ENCODE measurements at regions not wholly inside any gene's neighbourhood (a gene's known extent, or its start where the extent isn't known, plus 50 kb on each side); places are given as distances from the start of the nearest gene placed in this dataset.

- Histone ChIP-seq H3F3A (ENCODE audit: insufficient read depth, low read length, poor library complexity, severe bottlenecking) (no peaks in the 10 kb centered on the region), H3K9me2 (ENCODE audit: insufficient read depth, low read length) (no peaks in the 10 kb centered on the region), H3K4me2 (ENCODE audit: low read length) (no peak overlapping the region), H3K27ac (ENCODE audit: low read length) (no peak overlapping the region), H4K20me1 (ENCODE audit: insufficient read depth) (no peaks in the 10 kb centered on the region), H3K4me3 (ENCODE audit: low read length) (no peak overlapping the region), H3K9me3 (ENCODE audit: low read length) (no peaks in the 10 kb centered on the region), H3K36me3 (ENCODE audit: insufficient read depth, low read length) (no peaks in the 10 kb centered on the region), H3K79me2 (replicated peaks; ENCODE audit: insufficient read depth, low read length) (no peaks in the 10 kb centered on the region), H3K9ac (ENCODE audit: low read length) (no peak overlapping the region), H2AFZ (ENCODE audit: low read depth, low read length) (no peak overlapping the region), H3K27me3 (ENCODE audit: insufficient read depth, low read depth, low read length) (no peaks in the 10 kb centered on the region)
- TF ChIP-seq REST (IDR thresholded peaks at IDR 0.05; ENCODE audit: borderline replicate concordance) (no peak), EP300 (conservative IDR thresholded peaks at IDR 0.05; ENCODE audit: poor library complexity, severe bottlenecking) (no peak), RAD21 (conservative IDR thresholded peaks at IDR 0.05) (no peak), SMC3 (conservative IDR thresholded peaks at IDR 0.05; ENCODE audit: poor library complexity) (no peak), MXI1 (conservative IDR thresholded peaks at IDR 0.05; ENCODE audit: poor library complexity, severe bottlenecking) (no peak), CTCF (IDR thresholded peaks at IDR 0.05; ENCODE audit: poor library complexity, severe bottlenecking) (no peak), TAF1 (IDR thresholded peaks at IDR 0.05; ENCODE audit: low read depth) (no peak), POLR2AphosphoS5 (IDR thresholded peaks at IDR 0.05) (no peak), EZH2 (IDR thresholded peaks at IDR 0.05; ENCODE audit: borderline replicate concordance, insufficient read depth, low read length, poor library complexity, severe bottlenecking) (no peak)
Observed at GRCh38 chr3:157786211-157786610, 283.0 kb upstream of the VEPH1 start.

- H3K27me3 ChIP-seq (ENCODE audit: insufficient read depth, low read depth, low read length): no peaks in the 10 kb centered on the region
- no peaks in the 10 kb centered on the region for H3K9me2 ChIP-seq (ENCODE audit: insufficient read depth, low read length)
- H3F3A ChIP-seq (ENCODE audit: insufficient read depth, low read length, poor library complexity, severe bottlenecking): no peaks in the 10 kb centered on the region
- H3K79me2 ChIP-seq (replicated peaks; ENCODE audit: insufficient read depth, low read length): no peaks in the 10 kb centered on the region
- no peaks in the 10 kb centered on the region for H3K36me3 ChIP-seq (ENCODE audit: insufficient read depth, low read length)
- no peak overlapping the region for H2AFZ ChIP-seq (ENCODE audit: low read depth, low read length)
- TF ChIP-seq POLR2AphosphoS5 (IDR thresholded peaks at IDR 0.05) (no peak), REST (IDR thresholded peaks at IDR 0.05; ENCODE audit: borderline replicate concordance) (no peak), CTCF (IDR thresholded peaks at IDR 0.05; ENCODE audit: poor library complexity, severe bottlenecking) (no peak), SMC3 (conservative IDR thresholded peaks at IDR 0.05; ENCODE audit: poor library complexity) (no peak), RAD21 (conservative IDR thresholded peaks at IDR 0.05) (no peak), MXI1 (conservative IDR thresholded peaks at IDR 0.05; ENCODE audit: poor library complexity, severe bottlenecking) (no peak), TAF1 (IDR thresholded peaks at IDR 0.05; ENCODE audit: low read depth) (no peak), EZH2 (IDR thresholded peaks at IDR 0.05; ENCODE audit: borderline replicate concordance, insufficient read depth, low read length, poor library complexity, severe bottlenecking) (no peak), EP300 (conservative IDR thresholded peaks at IDR 0.05; ENCODE audit: poor library complexity, severe bottlenecking) (no peak)
- H3K9ac ChIP-seq (ENCODE audit: low read length): no peak overlapping the region
- H4K20me1 ChIP-seq (ENCODE audit: insufficient read depth): no peaks in the 10 kb centered on the region
- no peak overlapping the region for H3K27ac ChIP-seq (ENCODE audit: low read length)
- H3K4me3 ChIP-seq (ENCODE audit: low read length): no peak overlapping the region
- H3K4me2 ChIP-seq (ENCODE audit: low read length): no peak overlapping the region
- no peaks in the 10 kb centered on the region for H3K9me3 ChIP-seq (ENCODE audit: low read length)
Observed at GRCh38 chr3:157785102-157785826, 282.0 kb upstream of the VEPH1 start.
